ENCODE measurements at regions not wholly inside any gene's neighbourhood (a gene's known extent, or its start where the extent isn't known, plus 50 kb on each side); places are given as distances from the start of the nearest gene placed in this dataset.

DNA sequence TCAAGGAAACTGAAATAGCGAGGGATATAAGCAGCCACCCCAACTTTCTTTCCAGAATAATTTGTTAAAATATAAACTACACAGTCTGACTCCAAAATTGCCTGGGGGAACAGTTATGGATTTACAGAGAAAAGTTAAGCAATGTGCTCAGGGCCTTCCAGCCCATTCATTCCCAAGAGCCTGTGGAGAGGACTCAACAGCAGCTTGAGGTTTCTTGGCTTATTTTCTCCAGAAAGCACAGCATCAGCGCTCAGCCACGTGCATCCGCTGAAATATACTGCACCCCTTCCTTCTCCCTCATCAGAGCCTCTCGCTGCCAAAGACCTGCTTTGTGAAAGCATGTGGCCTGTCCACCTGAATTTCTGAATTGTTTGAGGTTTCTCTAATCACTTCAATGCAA lies 375.2 kb upstream of the VWC2 start:
- H2AFZ ChIP-seq (ENCODE audit: low read length) = no peak overlapping the region
- no peaks in the 10 kb centered on the region for H3K79me2 ChIP-seq (ENCODE audit: insufficient read depth, low read length)
- no peak overlapping the region for H3K4me3 ChIP-seq (ENCODE audit: low read length, poor library complexity, severe bottlenecking)
- H3K9me3 ChIP-seq (ENCODE audit: insufficient read depth, low read depth, low read length) = no peaks in the 10 kb centered on the region
- H3K4me1 ChIP-seq (ENCODE audit: insufficient read depth, low read length, poor library complexity, severe bottlenecking) = no peaks in the 10 kb centered on the region
- H4K20me1 ChIP-seq (ENCODE audit: insufficient read depth, low read length, poor library complexity, severe bottlenecking) = no peaks in the 10 kb centered on the region
- TF ChIP-seq, protein P1, sequence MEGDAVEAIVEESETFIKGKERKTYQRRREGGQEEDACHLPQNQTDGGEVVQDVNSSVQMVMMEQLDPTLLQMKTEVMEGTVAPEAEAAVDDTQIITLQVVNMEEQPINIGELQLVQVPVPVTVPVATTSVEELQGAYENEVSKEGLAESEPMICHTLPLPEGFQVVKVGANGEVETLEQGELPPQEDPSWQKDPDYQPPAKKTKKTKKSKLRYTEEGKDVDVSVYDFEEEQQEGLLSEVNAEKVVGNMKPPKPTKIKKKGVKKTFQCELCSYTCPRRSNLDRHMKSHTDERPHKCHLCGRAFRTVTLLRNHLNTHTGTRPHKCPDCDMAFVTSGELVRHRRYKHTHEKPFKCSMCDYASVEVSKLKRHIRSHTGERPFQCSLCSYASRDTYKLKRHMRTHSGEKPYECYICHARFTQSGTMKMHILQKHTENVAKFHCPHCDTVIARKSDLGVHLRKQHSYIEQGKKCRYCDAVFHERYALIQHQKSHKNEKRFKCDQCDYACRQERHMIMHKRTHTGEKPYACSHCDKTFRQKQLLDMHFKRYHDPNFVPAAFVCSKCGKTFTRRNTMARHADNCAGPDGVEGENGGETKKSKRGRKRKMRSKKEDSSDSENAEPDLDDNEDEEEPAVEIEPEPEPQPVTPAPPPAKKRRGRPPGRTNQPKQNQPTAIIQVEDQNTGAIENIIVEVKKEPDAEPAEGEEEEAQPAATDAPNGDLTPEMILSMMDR (conservative IDR thresholded peaks at IDR 0.05; ENCODE audit: low read length) = no peak
- TF ChIP-seq EZH2phosphoT487 (IDR thresholded peaks at IDR 0.05; ENCODE audit: borderline replicate concordance) = no peak
- no peak overlapping the region for H3K9ac ChIP-seq (ENCODE audit: low read depth, low read length, poor library complexity, severe bottlenecking)
- H3K27me3 ChIP-seq (ENCODE audit: insufficient read depth, low read length, poor library complexity, severe bottlenecking) = no peaks in the 10 kb centered on the region
- no peaks in the 10 kb centered on the region for H3K36me3 ChIP-seq (ENCODE audit: insufficient read depth, low read length)
- no peak overlapping the region for H3K4me2 ChIP-seq (ENCODE audit: low read depth, low read length, poor library complexity, severe bottlenecking)
- H3F3A ChIP-seq (ENCODE audit: low read depth) = no peaks in the 10 kb centered on the region
- H3K9me2 ChIP-seq (replicated peaks; ENCODE audit: low read depth, low read length) = no peaks in the 10 kb centered on the region

GRCh38 chr7:49398746-49399145 lies 374.7 kb upstream of the VWC2 start:
- Histone ChIP-seq H3K4me3 (ENCODE audit: low read length, poor library complexity, severe bottlenecking) (no peak overlapping the region), H4K20me1 (ENCODE audit: insufficient read depth, low read length, poor library complexity, severe bottlenecking) (no peaks in the 10 kb centered on the region), H2AFZ (ENCODE audit: low read length) (no peak overlapping the region), H3K4me1 (ENCODE audit: insufficient read depth, low read length, poor library complexity, severe bottlenecking) (no peaks in the 10 kb centered on the region), H3F3A (ENCODE audit: low read depth) (no peaks in the 10 kb centered on the region), H3K9me2 (replicated peaks; ENCODE audit: low read depth, low read length) (no peaks in the 10 kb centered on the region), H3K9ac (ENCODE audit: low read depth, low read length, poor library complexity, severe bottlenecking) (no peak overlapping the region), H3K79me2 (ENCODE audit: insufficient read depth, low read length) (no peaks in the 10 kb centered on the region), H3K36me3 (ENCODE audit: insufficient read depth, low read length) (no peaks in the 10 kb centered on the region), H3K9me3 (ENCODE audit: insufficient read depth, low read depth, low read length) (no peaks in the 10 kb centered on the region), H3K27me3 (ENCODE audit: insufficient read depth, low read length, poor library complexity, severe bottlenecking) (no peaks in the 10 kb centered on the region), H3K4me2 (ENCODE audit: low read depth, low read length, poor library complexity, severe bottlenecking) (no peak overlapping the region)
- TF ChIP-seq, protein P1 (conservative IDR thresholded peaks at IDR 0.05; ENCODE audit: low read length) = no peak
- no peak for TF ChIP-seq EZH2phosphoT487 (IDR thresholded peaks at IDR 0.05; ENCODE audit: borderline replicate concordance)

- no peaks in the 10 kb centered on the region for H3K36me3 ChIP-seq (ENCODE audit: insufficient read depth, low read length)
- H3K4me2 ChIP-seq (ENCODE audit: low read depth, low read length, poor library complexity, severe bottlenecking) = no peak overlapping the region
- H3F3A ChIP-seq (ENCODE audit: low read depth) = no peaks in the 10 kb centered on the region
- no peak overlapping the region for H3K9ac ChIP-seq (ENCODE audit: low read depth, low read length, poor library complexity, severe bottlenecking)
- no peaks in the 10 kb centered on the region for H3K9me2 ChIP-seq (replicated peaks; ENCODE audit: low read depth, low read length)
- no peak for TF ChIP-seq EZH2phosphoT487 (IDR thresholded peaks at IDR 0.05; ENCODE audit: borderline replicate concordance)
- TF ChIP-seq, protein P1 (conservative IDR thresholded peaks at IDR 0.05; ENCODE audit: low read length) = no peak
- no peak overlapping the region for H3K4me3 ChIP-seq (ENCODE audit: low read length, poor library complexity, severe bottlenecking)
- H3K9me3 ChIP-seq (ENCODE audit: insufficient read depth, low read depth, low read length) = no peaks in the 10 kb centered on the region
- H4K20me1 ChIP-seq (ENCODE audit: insufficient read depth, low read length, poor library complexity, severe bottlenecking) = no peaks in the 10 kb centered on the region
- no peaks in the 10 kb centered on the region for H3K4me1 ChIP-seq (ENCODE audit: insufficient read depth, low read length, poor library complexity, severe bottlenecking)
- H3K79me2 ChIP-seq (ENCODE audit: insufficient read depth, low read length) = no peaks in the 10 kb centered on the region
- H3K27me3 ChIP-seq (ENCODE audit: insufficient read depth, low read length, poor library complexity, severe bottlenecking) = no peaks in the 10 kb centered on the region
- H2AFZ ChIP-seq (ENCODE audit: low read length) = no peak overlapping the region
Measured at GRCh38 chr7:49400891-49401550, 372.4 kb upstream of the VWC2 start.

Measured in Loucy (cell line).